ENCODE measurements at regions not wholly inside any gene's neighbourhood (a gene's known extent, or its start where the extent isn't known, plus 50 kb on each side); places are given as distances from the start of the nearest gene placed in this dataset.

DNA sequence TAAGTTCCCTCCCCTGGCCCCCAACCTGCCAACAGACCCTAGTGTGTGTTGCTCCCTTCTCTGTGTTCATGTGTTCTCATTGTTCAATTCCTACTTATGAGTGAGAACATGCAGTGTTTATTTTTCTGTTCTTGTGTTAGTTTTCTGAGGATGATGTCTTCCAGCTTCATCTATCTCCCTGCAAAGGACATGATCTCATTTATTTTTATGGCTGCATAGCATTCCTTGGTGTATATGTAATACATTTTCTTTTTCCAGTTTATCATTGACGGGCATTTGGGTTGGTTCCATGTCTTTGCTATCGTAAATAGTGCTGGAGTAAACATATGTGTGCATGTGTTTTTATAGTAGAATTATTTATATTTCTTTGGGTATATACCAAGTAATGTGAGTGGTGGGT, 602.2 kb downstream of the DSC3 start:
- Histone ChIP-seq H3K4me1 (ENCODE audit: control insufficient read depth in 2 of 2, insufficient read depth in 2 of 2, low read length in 2 of 2) (no peaks in the 10 kb centered on the region), H3K4me3 (ENCODE audit: control extremely low read depth in 1 of 5, extremely low read depth in 1 of 5, insufficient read depth in 1 of 5, low read depth in 2 of 5, low read length in 4 of 5) (no peak overlapping the region), H3K4me2 (replicated peaks; ENCODE audit: low read depth, low read length, poor library complexity, severe bottlenecking) (no peak overlapping the region), H3K9me3 (ENCODE audit: control extremely low read depth in 1 of 3, control insufficient read depth in 2 of 3, insufficient read depth in 1 of 3, low read length in 2 of 3) (no peaks in the 10 kb centered on the region), H3K79me2 (ENCODE audit: control insufficient read depth, insufficient read depth, low read length) (no peaks in the 10 kb centered on the region), H3K27me3 (replicated peaks in 1 of 4; ENCODE audit: control extremely low read depth in 1 of 4, control insufficient read depth in 3 of 4, insufficient read depth in 4 of 4, low read length in 3 of 4) (no peaks in the 10 kb centered on the region), H3K9ac (ENCODE audit: low read length) (no peak overlapping the region), H3K27ac (ENCODE audit: low read length in 2 of 2) (no peak overlapping the region), H4K20me1 (ENCODE audit: control insufficient read depth, insufficient read depth, low read length, poor library complexity, severe bottlenecking) (no peaks in the 10 kb centered on the region), H3K36me3 (replicated peaks in 1 of 2; ENCODE audit: control extremely low read depth in 1 of 2, control insufficient read depth in 1 of 2, extremely low read depth in 1 of 2, insufficient read depth in 2 of 2, low read length in 1 of 2) (no peaks in the 10 kb centered on the region), H2AFZ (ENCODE audit: insufficient read depth, low read depth, low read length, poor library complexity, severe bottlenecking) (no peak overlapping the region)
- Mint-ChIP-seq H3K27ac (no peak overlapping the region), H3K4me3 (no peak overlapping the region), H3K27me3 (no peaks in the 10 kb centered on the region), H3K9me3 (ENCODE audit: insufficient read depth) (peaks cover 3% of the 10 kb centered on the region), H3K4me1 (no peaks in the 10 kb centered on the region)
- no peak for ATAC-seq (ENCODE audit: low read depth)
- POLR2A ChIA-PET = no interaction called here
- TF ChIP-seq, protein P1, sequence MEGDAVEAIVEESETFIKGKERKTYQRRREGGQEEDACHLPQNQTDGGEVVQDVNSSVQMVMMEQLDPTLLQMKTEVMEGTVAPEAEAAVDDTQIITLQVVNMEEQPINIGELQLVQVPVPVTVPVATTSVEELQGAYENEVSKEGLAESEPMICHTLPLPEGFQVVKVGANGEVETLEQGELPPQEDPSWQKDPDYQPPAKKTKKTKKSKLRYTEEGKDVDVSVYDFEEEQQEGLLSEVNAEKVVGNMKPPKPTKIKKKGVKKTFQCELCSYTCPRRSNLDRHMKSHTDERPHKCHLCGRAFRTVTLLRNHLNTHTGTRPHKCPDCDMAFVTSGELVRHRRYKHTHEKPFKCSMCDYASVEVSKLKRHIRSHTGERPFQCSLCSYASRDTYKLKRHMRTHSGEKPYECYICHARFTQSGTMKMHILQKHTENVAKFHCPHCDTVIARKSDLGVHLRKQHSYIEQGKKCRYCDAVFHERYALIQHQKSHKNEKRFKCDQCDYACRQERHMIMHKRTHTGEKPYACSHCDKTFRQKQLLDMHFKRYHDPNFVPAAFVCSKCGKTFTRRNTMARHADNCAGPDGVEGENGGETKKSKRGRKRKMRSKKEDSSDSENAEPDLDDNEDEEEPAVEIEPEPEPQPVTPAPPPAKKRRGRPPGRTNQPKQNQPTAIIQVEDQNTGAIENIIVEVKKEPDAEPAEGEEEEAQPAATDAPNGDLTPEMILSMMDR (IDR thresholded peaks at IDR 0.05) = no peak
- TF ChIP-seq EZH2 (IDR thresholded peaks at IDR 0.05; ENCODE audit: borderline replicate concordance, insufficient read depth, low read depth, low read length, poor library complexity, severe bottlenecking) = no peak
- WGBS (ENCODE audit: insufficient coverage) = no CpG with 5 or more reads among the region's 2 CpGs
- intact Hi-C loops (cut with micrococcal nuclease) = no loop called here
- CTCF ChIA-PET = no interaction called here
- DNase-seq = no peak

DNA sequence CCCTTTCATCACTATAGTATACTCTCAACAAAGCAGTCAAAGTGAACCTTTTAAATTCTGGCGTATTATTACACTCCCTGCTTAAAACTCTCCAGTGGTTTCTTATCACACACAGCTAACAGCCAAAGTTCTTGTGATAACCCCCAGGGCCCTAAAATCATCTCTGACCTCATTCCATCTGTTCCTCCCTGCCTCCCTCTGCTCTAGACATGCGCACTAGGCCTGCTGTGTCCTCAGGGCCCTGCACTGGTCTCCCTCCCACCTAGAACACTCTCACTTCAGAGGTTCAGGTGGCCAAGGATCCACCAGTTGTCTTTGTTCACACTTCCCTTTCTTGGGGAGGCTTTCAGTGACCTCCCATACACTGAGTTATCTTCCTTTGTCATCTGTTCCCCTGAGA, 603.4 kb downstream of the DSC3 start:
- CTCF ChIA-PET = no interaction called here
- H3K9me3 Mint-ChIP-seq (ENCODE audit: insufficient read depth) = peaks cover 3% of the 10 kb centered on the region
- Histone ChIP-seq H2AFZ (ENCODE audit: insufficient read depth, low read depth, low read length, poor library complexity, severe bottlenecking) (no peak overlapping the region), H3K9me3 (ENCODE audit: control extremely low read depth in 1 of 3, control insufficient read depth in 2 of 3, insufficient read depth in 1 of 3, low read length in 2 of 3) (no peaks in the 10 kb centered on the region), H3K4me3 (ENCODE audit: control extremely low read depth in 1 of 5, extremely low read depth in 1 of 5, insufficient read depth in 1 of 5, low read depth in 2 of 5, low read length in 4 of 5) (no peak overlapping the region), H3K79me2 (ENCODE audit: control insufficient read depth, insufficient read depth, low read length) (no peaks in the 10 kb centered on the region), H3K27me3 (replicated peaks in 1 of 4; ENCODE audit: control extremely low read depth in 1 of 4, control insufficient read depth in 3 of 4, insufficient read depth in 4 of 4, low read length in 3 of 4) (no peaks in the 10 kb centered on the region), H4K20me1 (ENCODE audit: control insufficient read depth, insufficient read depth, low read length, poor library complexity, severe bottlenecking) (no peaks in the 10 kb centered on the region), H3K36me3 (replicated peaks in 1 of 2; ENCODE audit: control extremely low read depth in 1 of 2, control insufficient read depth in 1 of 2, extremely low read depth in 1 of 2, insufficient read depth in 2 of 2, low read length in 1 of 2) (no peaks in the 10 kb centered on the region), H3K4me1 (ENCODE audit: control insufficient read depth in 2 of 2, insufficient read depth in 2 of 2, low read length in 2 of 2) (no peaks in the 10 kb centered on the region), H3K9ac (ENCODE audit: low read length) (no peak overlapping the region), H3K4me2 (replicated peaks; ENCODE audit: low read depth, low read length, poor library complexity, severe bottlenecking) (no peak overlapping the region), H3K27ac (ENCODE audit: low read length in 2 of 2) (no peak overlapping the region)
- no peak for DNase-seq
- no peak overlapping the region for H3K4me3 Mint-ChIP-seq
- POLR2A ChIA-PET = no interaction called here
- ATAC-seq (ENCODE audit: low read depth) = no peak
- TF ChIP-seq, protein P1 (IDR thresholded peaks at IDR 0.05) = no peak
- no peak for TF ChIP-seq EZH2 (IDR thresholded peaks at IDR 0.05; ENCODE audit: borderline replicate concordance, insufficient read depth, low read depth, low read length, poor library complexity, severe bottlenecking)
- H3K27ac Mint-ChIP-seq = no peak overlapping the region
- H3K4me1 Mint-ChIP-seq = no peaks in the 10 kb centered on the region
- 93% methylated on average over 2 of the region's 2 CpGs for WGBS (ENCODE audit: insufficient coverage)
- H3K27me3 Mint-ChIP-seq = no peaks in the 10 kb centered on the region
- intact Hi-C loops (cut with micrococcal nuclease) = no loop called here

Data from B cell (primary cell).